H1 (cell line): ENCODE measurements at regions not wholly inside any gene's neighbourhood (a gene's known extent, or its start where the extent isn't known, plus 50 kb on each side); places are given as distances from the start of the nearest gene placed in this dataset.

Source experiments
- CTCF ChIA-PET: fragments of 300-600 bp; sonication (Branson Sonifier 250); formaldehyde crosslinking; loops from one replicate; lab custom pipeline; 2021; ENCODE audit not compliant: partially characterized antibody; lab: Charles Lee
- POLR2A ChIA-PET: fragments of 300-600 bp; sonication (Branson Sonifier 250); formaldehyde crosslinking; loops from one replicate; lab custom pipeline; 2021; ENCODE audit warnings: inconsistent platforms; ENCODE audit not compliant: partially characterized antibody; lab: Charles Lee
- DNase-seq, 2 experiments: peaks; one replicate each; pipeline versions ENCODE4 v3.0.0 to v3.0.0-alpha.2; 2010 to 2022; ENCODE audit warnings: low spot score in 2 of 2, low read depth in 1 of 2, mixed read lengths in 1 of 2
- FAIRE-seq: peaks from 2 replicates; lab custom pipeline; 2011; peaks lifted over from hg19 to GRCh38; lab: Jason Lieb, UNC
- H2AFZ ChIP-seq: 2 replicates; pipeline ENCODE4 v1.8.1; 2012; ENCODE audit warnings: low read length, inconsistent platforms
- H2AK5ac ChIP-seq: 2 replicates; pipeline ENCODE4 v1.6.1; 2013; ENCODE audit warnings: low read depth, low read length
- H2BK120ac ChIP-seq: replicated peaks from 2 replicates; pipeline ENCODE3; 2013; ENCODE audit warnings: low read depth, low read length, inconsistent platforms
- H2BK12ac ChIP-seq: 2 replicates; pipeline ENCODE4 v1.6.1; 2013; ENCODE audit warnings: low read depth, low read length
- H2BK15ac ChIP-seq: 2 replicates; pipeline ENCODE4 v1.6.1; 2013; ENCODE audit warnings: low read length
- H2BK20ac ChIP-seq: 2 replicates; pipeline ENCODE4 v1.6.1; 2013; ENCODE audit warnings: low read length
- H2BK5ac ChIP-seq: 2 replicates; pipeline ENCODE4 v1.6.1; 2013; ENCODE audit warnings: low read depth, low read length
- H3K14ac ChIP-seq: 2 replicates; pipeline ENCODE4 v1.6.1; 2013; ENCODE audit warnings: inconsistent platforms; ENCODE audit not compliant: insufficient read length
- H3K18ac ChIP-seq: 2 replicates; pipeline ENCODE4 v1.6.1; 2013; ENCODE audit warnings: low read length; ENCODE audit errors: extremely low read depth
- H3K23ac ChIP-seq: 2 replicates; pipeline ENCODE4 v1.6.1; 2013; ENCODE audit warnings: inconsistent platforms; ENCODE audit not compliant: insufficient read length
- H3K23me2 ChIP-seq: 2 replicates; pipeline ENCODE4 v1.6.1; 2013; ENCODE audit warnings: low read depth, low read length
- H3K27ac ChIP-seq: 2 replicates; pipeline ENCODE4 v1.6.1; 2011; ENCODE audit warnings: low read depth, low read length, inconsistent platforms
- H3K27me3 ChIP-seq, 4 experiments: replicated peaks in 1 of 4; 1 replicate in 1 of 4; 2 replicates in 3 of 4; pipeline versions ENCODE4 v1.6.1 to v1.8.1; 2011 to 2013; ENCODE audit warnings: low read length in 3 of 4, mild to moderate bottlenecking in 3 of 4, inconsistent platforms in 2 of 4, mixed read lengths in 2 of 4, moderate library complexity in 1 of 4; ENCODE audit not compliant: control insufficient read depth in 3 of 4, insufficient read depth in 3 of 4; ENCODE audit errors: extremely low read depth in 1 of 4
- H3K36me3 ChIP-seq, 4 experiments: 2 replicates each; pipeline versions ENCODE4 v1.6.1 to v1.8.1; 2011 to 2013; ENCODE audit warnings: mild to moderate bottlenecking in 4 of 4, low read length in 3 of 4, moderate library complexity in 2 of 4, control low read depth in 1 of 4, inconsistent platforms in 1 of 4; ENCODE audit not compliant: insufficient read depth in 4 of 4, control insufficient read depth in 2 of 4
- H3K4ac ChIP-seq: replicated peaks from 2 replicates; pipeline ENCODE3; 2013; ENCODE audit warnings: low read length, low read depth, mixed read lengths, inconsistent platforms; ENCODE audit not compliant: insufficient read length
- H3K4me1 ChIP-seq, 4 experiments: replicated peaks in 1 of 4; 1 replicate in 1 of 4; 2 replicates in 3 of 4; pipeline versions ENCODE4 v1.6.1 to v1.8.1; 2011 to 2013; ENCODE audit warnings: low read length in 3 of 4, inconsistent platforms in 2 of 4, mixed read lengths in 1 of 4; ENCODE audit not compliant: insufficient read depth in 4 of 4, control insufficient read depth in 3 of 4
- H3K4me2 ChIP-seq, 2 experiments: 2 replicates each; pipeline versions ENCODE4 v1.6.1 to v1.8.1; 2011 to 2013; ENCODE audit warnings: low read depth in 2 of 2, low read length in 2 of 2, control low read depth in 1 of 2, inconsistent platforms in 1 of 2, mild to moderate bottlenecking in 1 of 2; ENCODE audit not compliant: insufficient read depth in 1 of 2
- H3K4me3 ChIP-seq, 4 experiments: fragments of 200-600, 300-600 bp in 1 of 4; sonication (generic), shearing (Covaris generic), sonication (Bioruptor Twin) in 1 of 4; 2 replicates each; pipeline versions ENCODE4 v1.5.1 to v1.8.1; 2011 to 2016; ENCODE audit warnings: low read length in 4 of 4, low read depth in 3 of 4, control low read depth in 2 of 4, inconsistent platforms in 2 of 4, mild to moderate bottlenecking in 2 of 4, mixed read lengths in 1 of 4, moderate library complexity in 1 of 4; ENCODE audit not compliant: insufficient read depth in 2 of 4; ENCODE audit errors: extremely low read depth in 1 of 4
- H3K56ac ChIP-seq: replicated peaks from 2 replicates; pipeline ENCODE3; 2013; ENCODE audit warnings: low read depth, mild to moderate bottlenecking, mixed read lengths, low read length, inconsistent platforms; ENCODE audit not compliant: insufficient read length
- H3K79me1 ChIP-seq: 2 replicates; pipeline ENCODE4 v1.6.1; 2013; ENCODE audit warnings: low read depth, low read length, control low read depth
- H3K79me2 ChIP-seq, 2 experiments: 2 replicates each; pipeline versions ENCODE4 v1.6.1 to v1.8.1; 2012 to 2013; ENCODE audit warnings: low read length in 2 of 2, mild to moderate bottlenecking in 2 of 2, inconsistent platforms in 1 of 2; ENCODE audit not compliant: insufficient read depth in 2 of 2, control insufficient read depth in 1 of 2
- H3K9ac ChIP-seq, 4 experiments: replicated peaks in 1 of 4; 1 replicate in 1 of 4; 2 replicates in 3 of 4; pipeline versions ENCODE4 v1.6.1 to v1.8.1; 2011 to 2013; ENCODE audit warnings: low read depth in 3 of 4, low read length in 3 of 4, control low read depth in 2 of 4, mild to moderate bottlenecking in 2 of 4, moderate library complexity in 2 of 4, inconsistent platforms in 1 of 4; ENCODE audit errors: extremely low read depth in 1 of 4
- H3K9me3 ChIP-seq, 2 experiments: 2 replicates each; pipeline versions ENCODE4 v1.6.1 to v1.8.1; 2012 to 2013; ENCODE audit warnings: mild to moderate bottlenecking in 2 of 2, moderate library complexity in 2 of 2, control low read depth in 1 of 2, inconsistent platforms in 1 of 2, low read depth in 1 of 2, low read length in 1 of 2, mixed read lengths in 1 of 2; ENCODE audit not compliant: insufficient read depth in 2 of 2
- H4K20me1 ChIP-seq, 2 experiments: replicated peaks in 1 of 2; 2 replicates each; pipeline versions ENCODE3 to v1.8.1; 2011 to 2013; ENCODE audit warnings: inconsistent platforms in 2 of 2, low read length in 2 of 2, mild to moderate bottlenecking in 1 of 2; ENCODE audit not compliant: insufficient read depth in 2 of 2, control insufficient read depth in 1 of 2
- H4K5ac ChIP-seq: 2 replicates; pipeline ENCODE4 v1.6.1; 2013; ENCODE audit warnings: low read length, low read depth, mixed read lengths, inconsistent platforms; ENCODE audit not compliant: insufficient read length
- H4K8ac ChIP-seq: 2 replicates; pipeline ENCODE4 v1.8.0; 2013; ENCODE audit warnings: mild to moderate bottlenecking, moderate library complexity, low read length, inconsistent platforms; ENCODE audit not compliant: insufficient read depth; ENCODE audit errors: extremely low read depth
- H4K91ac ChIP-seq: replicated peaks from 2 replicates; pipeline ENCODE3; 2013; ENCODE audit warnings: low read length, mixed read lengths, inconsistent platforms; ENCODE audit not compliant: insufficient read length
- E2F6 ChIP-seq: IDR thresholded peaks from 2 replicates; pipeline ENCODE4 v1.6.1; 2012; ENCODE audit warnings: inconsistent platforms
- HDAC2 ChIP-seq, 2 experiments: fragments of 300-600 bp in 1 of 2; sonication (generic) in 1 of 2; IDR thresholded peaks; 2 replicates each; pipeline ENCODE4 v1.6.1; 2011 to 2012; ENCODE audit warnings: low read depth in 2 of 2, low read length in 2 of 2, mild to moderate bottlenecking in 2 of 2, moderate library complexity in 2 of 2, borderline replicate concordance in 1 of 2, inconsistent platforms in 1 of 2
- JUN ChIP-seq: IDR thresholded peaks from 2 replicates; pipeline ENCODE4 v1.6.1; 2011; ENCODE audit warnings: low read depth, mild to moderate bottlenecking, improper control_type of control experiment, low read length
- SP2 ChIP-seq: IDR thresholded peaks from 2 replicates; pipeline ENCODE4 v1.6.1; 2012; ENCODE audit warnings: mild to moderate bottlenecking, low read length, inconsistent platforms
- WGBS, 2 experiments: shearing (Covaris generic) in 1 of 2; methylation state at CpG; one replicate each; pipeline versions ENCODE4 v1.1.6 to v1.1.7; 2013 to 2015; ENCODE audit warnings: low lambda C conversion rate in 2 of 2, mixed read lengths in 2 of 2, inconsistent platforms in 1 of 2, low coverage in 1 of 2, missing lambda C conversion rate in 1 of 2; ENCODE audit not compliant: insufficient replicate concordance in 2 of 2, insufficient coverage in 1 of 2, insufficient read length in 1 of 2; ENCODE audit errors: extremely low coverage in 1 of 2, missing lambda C conversion rate in 1 of 2; 5-methylcytosine and 5-hydroxymethylcytosine counted together

DNA sequence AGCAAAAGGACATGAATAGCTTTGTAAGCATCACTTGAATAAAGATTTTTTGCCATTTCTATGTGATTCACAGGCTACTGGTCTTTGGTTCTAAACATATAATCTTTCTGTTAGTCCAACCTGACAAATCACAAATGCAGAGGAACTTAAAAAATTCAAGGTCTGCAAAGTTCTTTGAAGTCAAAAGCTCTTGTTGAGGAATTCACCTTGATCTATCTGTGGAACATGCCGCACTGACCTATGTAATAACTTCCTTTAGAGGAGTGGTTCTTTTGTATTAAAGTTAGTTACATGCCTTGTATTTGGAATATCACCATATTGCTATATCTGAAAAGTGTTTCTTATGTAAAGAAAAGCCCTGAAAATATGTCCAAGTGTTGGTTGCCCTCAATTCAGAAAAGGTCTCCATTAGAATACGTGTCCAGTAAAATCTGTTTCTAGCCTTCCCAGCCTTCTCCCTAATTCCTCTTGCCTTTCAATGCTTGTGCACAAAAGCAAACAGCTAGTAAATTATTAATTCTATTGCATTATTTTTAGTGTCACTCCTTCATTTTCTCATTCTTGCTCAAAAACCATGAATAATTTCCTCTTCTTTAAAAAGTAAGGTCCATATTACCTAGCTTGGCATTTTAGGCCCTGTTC, 1192.8 kb downstream of the FLRT2 start:
- H3K79me2 ChIP-seq: no peaks in the 10 kb centered on the region
- H3K4me3 ChIP-seq: no peak overlapping the region
- no peaks in the 10 kb centered on the region for H3K4me1 ChIP-seq
- H2AFZ ChIP-seq: no peak overlapping the region
- no peak overlapping the region for H4K5ac ChIP-seq
- H4K91ac ChIP-seq: no peak overlapping the region
- no peak overlapping the region for H3K4ac ChIP-seq
- H2BK12ac ChIP-seq: no peak overlapping the region
- no peak for DNase-seq
- no peak overlapping the region for H2BK120ac ChIP-seq
- H2BK20ac ChIP-seq: no peak overlapping the region
- H2AK5ac ChIP-seq: no peak overlapping the region
- no peak overlapping the region for H3K14ac ChIP-seq
- 93% methylated on average over 2 of the region's 2 CpGs; no CpG with 5 or more reads in 1 of the 2 experiments for WGBS, 2 experiments
- no peak overlapping the region for H3K9ac ChIP-seq
- H3K56ac ChIP-seq: no peak overlapping the region
- H3K79me1 ChIP-seq: no peaks in the 10 kb centered on the region
- H2BK5ac ChIP-seq: no peak overlapping the region
- H3K9me3 ChIP-seq: no peaks in the 10 kb centered on the region
- H2BK15ac ChIP-seq: no peak overlapping the region
- POLR2A ChIA-PET: no interaction called here
- CTCF ChIA-PET: interaction anchor here (0.6 to 0.7 kb wide), 2 partner anchors 173 to 1152 kb away, joined by 3 read pairs; no protein-coding TSS in a partner anchor
- H4K20me1 ChIP-seq: no peaks in the 10 kb centered on the region
- H3K18ac ChIP-seq: no peak overlapping the region
- no peaks in the 10 kb centered on the region for H3K23me2 ChIP-seq
- no peak overlapping the region for H4K8ac ChIP-seq
- no peak overlapping the region for H3K23ac ChIP-seq
- FAIRE-seq: no peak
- H3K27me3 ChIP-seq: no peaks in the 10 kb centered on the region
- H3K36me3 ChIP-seq: no peaks in the 10 kb centered on the region
- no peak overlapping the region for H3K27ac ChIP-seq
- no peak overlapping the region for H3K4me2 ChIP-seq
- TF ChIP-seq SP2 (no peak), JUN (no peak), HDAC2 (IDR thresholded peaks at IDR 0.05; ENCODE audit: borderline replicate concordance in 1 of 2, low read depth in 2 of 2, low read length in 2 of 2) (no peak), E2F6 (no peak)
